ENCODE measurements at regions not wholly inside any gene's neighbourhood (a gene's known extent, or its start where the extent isn't known, plus 50 kb on each side); places are given as distances from the start of the nearest gene placed in this dataset.

GRCh38 chr7:69457595-69458504, 140.4 kb upstream of the AUTS2 start:
- Histone ChIP-seq H3K27ac (ENCODE audit: insufficient read depth, low read length, poor library complexity, severe bottlenecking) (no peak overlapping the region), H3K4me1 (ENCODE audit: control insufficient read depth, insufficient read depth, low read length, poor library complexity, severe bottlenecking) (no peaks in the 10 kb centered on the region), H3K36me3 (ENCODE audit: control insufficient read depth, insufficient read depth, low read length) (no peaks in the 10 kb centered on the region), H3K4me3 (ENCODE audit: insufficient read depth, low read depth, low read length, poor library complexity, severe bottlenecking) (no peak overlapping the region), H3K9me3 (ENCODE audit: control insufficient read depth, low read length) (no peaks in the 10 kb centered on the region), H3K27me3 (replicated peaks; ENCODE audit: control insufficient read depth, insufficient read depth, low read length, poor library complexity, severe bottlenecking) (no peaks in the 10 kb centered on the region)
- no peak for DNase-seq

DNA sequence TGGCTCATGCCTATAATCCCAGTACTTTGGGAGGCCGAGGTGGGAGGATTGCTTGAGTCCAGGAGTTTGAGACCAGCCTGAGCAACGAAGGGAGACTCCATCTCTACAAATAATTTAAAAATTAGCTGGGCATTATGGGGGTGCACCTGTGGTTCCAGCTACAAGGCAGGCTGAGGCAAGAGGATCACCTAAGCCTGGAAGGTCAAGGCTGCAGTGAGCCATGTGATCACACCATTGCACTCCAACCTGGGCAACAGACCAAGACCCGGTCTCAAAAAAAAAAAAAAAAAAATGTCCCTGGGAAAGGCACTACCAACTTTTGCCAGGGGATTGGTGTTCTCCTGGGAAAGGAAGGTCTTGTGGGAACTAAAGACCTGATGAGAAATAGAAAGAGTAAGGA, 134.2 kb upstream of the AUTS2 start:
- Histone ChIP-seq H3K4me3 (ENCODE audit: insufficient read depth, low read depth, low read length, poor library complexity, severe bottlenecking) (no peak overlapping the region), H3K27ac (ENCODE audit: insufficient read depth, low read length, poor library complexity, severe bottlenecking) (no peak overlapping the region), H3K9me3 (ENCODE audit: control insufficient read depth, low read length) (no peaks in the 10 kb centered on the region), H3K36me3 (ENCODE audit: control insufficient read depth, insufficient read depth, low read length) (no peaks in the 10 kb centered on the region), H3K4me1 (ENCODE audit: control insufficient read depth, insufficient read depth, low read length, poor library complexity, severe bottlenecking) (no peaks in the 10 kb centered on the region), H3K27me3 (replicated peaks; ENCODE audit: control insufficient read depth, insufficient read depth, low read length, poor library complexity, severe bottlenecking) (no peaks in the 10 kb centered on the region)
- DNase-seq, result no peak

DNA sequence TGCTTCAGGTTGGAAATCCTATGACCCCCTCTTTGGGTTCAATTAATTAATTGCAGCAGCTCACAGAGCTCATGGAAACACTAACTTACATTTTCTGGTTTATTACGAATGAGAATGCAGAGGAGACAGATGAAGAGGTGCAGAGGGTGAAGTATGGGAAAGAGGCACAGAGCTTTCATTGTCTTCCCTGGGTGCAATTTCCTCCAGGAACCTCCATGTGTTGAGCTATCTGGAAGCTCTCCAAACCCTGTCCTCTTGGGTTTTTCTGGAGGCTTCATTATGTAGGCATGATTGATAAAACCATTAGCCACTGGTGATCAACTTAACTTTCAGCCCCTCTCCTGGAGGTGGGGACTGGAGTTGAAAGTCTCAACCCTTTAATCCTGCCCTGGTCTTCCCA, 133.0 kb upstream of the AUTS2 start:
- Histone ChIP-seq H3K27ac (ENCODE audit: insufficient read depth, low read length, poor library complexity, severe bottlenecking) (no peak overlapping the region), H3K4me3 (ENCODE audit: insufficient read depth, low read depth, low read length, poor library complexity, severe bottlenecking) (no peak overlapping the region), H3K27me3 (replicated peaks; ENCODE audit: control insufficient read depth, insufficient read depth, low read length, poor library complexity, severe bottlenecking) (no peaks in the 10 kb centered on the region), H3K4me1 (ENCODE audit: control insufficient read depth, insufficient read depth, low read length, poor library complexity, severe bottlenecking) (no peaks in the 10 kb centered on the region), H3K9me3 (ENCODE audit: control insufficient read depth, low read length) (no peaks in the 10 kb centered on the region), H3K36me3 (ENCODE audit: control insufficient read depth, insufficient read depth, low read length) (no peaks in the 10 kb centered on the region)
- no peak for DNase-seq

GRCh38 chr7:69467826-69468225, 130.4 kb upstream of the AUTS2 start:
- no peaks in the 10 kb centered on the region for H3K9me3 ChIP-seq (ENCODE audit: control insufficient read depth, low read length)
- no peak overlapping the region for H3K4me3 ChIP-seq (ENCODE audit: insufficient read depth, low read depth, low read length, poor library complexity, severe bottlenecking)
- H3K36me3 ChIP-seq (ENCODE audit: control insufficient read depth, insufficient read depth, low read length), result no peaks in the 10 kb centered on the region
- no peak for DNase-seq
- no peaks in the 10 kb centered on the region for H3K4me1 ChIP-seq (ENCODE audit: control insufficient read depth, insufficient read depth, low read length, poor library complexity, severe bottlenecking)
- H3K27ac ChIP-seq (ENCODE audit: insufficient read depth, low read length, poor library complexity, severe bottlenecking), result no peak overlapping the region
- H3K27me3 ChIP-seq (replicated peaks; ENCODE audit: control insufficient read depth, insufficient read depth, low read length, poor library complexity, severe bottlenecking), result no peaks in the 10 kb centered on the region

- H3K27me3 ChIP-seq (replicated peaks; ENCODE audit: control insufficient read depth, insufficient read depth, low read length, poor library complexity, severe bottlenecking), result no peaks in the 10 kb centered on the region
- no peak overlapping the region for H3K4me3 ChIP-seq (ENCODE audit: insufficient read depth, low read depth, low read length, poor library complexity, severe bottlenecking)
- DNase-seq, result no peak
- no peak overlapping the region for H3K27ac ChIP-seq (ENCODE audit: insufficient read depth, low read length, poor library complexity, severe bottlenecking)
- H3K4me1 ChIP-seq (ENCODE audit: control insufficient read depth, insufficient read depth, low read length, poor library complexity, severe bottlenecking), result no peaks in the 10 kb centered on the region
- H3K9me3 ChIP-seq (ENCODE audit: control insufficient read depth, low read length), result no peaks in the 10 kb centered on the region
- H3K36me3 ChIP-seq (ENCODE audit: control insufficient read depth, insufficient read depth, low read length), result no peaks in the 10 kb centered on the region
Observed at GRCh38 chr7:69476416-69476815, 121.9 kb upstream of the AUTS2 start.

GRCh38 chr7:69482676-69483075, 115.6 kb upstream of the AUTS2 start:
- no peaks in the 10 kb centered on the region for H3K36me3 ChIP-seq (ENCODE audit: control insufficient read depth, insufficient read depth, low read length)
- no peak overlapping the region for H3K27ac ChIP-seq (ENCODE audit: insufficient read depth, low read length, poor library complexity, severe bottlenecking)
- H3K4me1 ChIP-seq (ENCODE audit: control insufficient read depth, insufficient read depth, low read length, poor library complexity, severe bottlenecking), result no peaks in the 10 kb centered on the region
- no peaks in the 10 kb centered on the region for H3K27me3 ChIP-seq (replicated peaks; ENCODE audit: control insufficient read depth, insufficient read depth, low read length, poor library complexity, severe bottlenecking)
- no peaks in the 10 kb centered on the region for H3K9me3 ChIP-seq (ENCODE audit: control insufficient read depth, low read length)
- DNase-seq, result no peak
- no peak overlapping the region for H3K4me3 ChIP-seq (ENCODE audit: insufficient read depth, low read depth, low read length, poor library complexity, severe bottlenecking)

- Histone ChIP-seq H3K4me1 (ENCODE audit: control insufficient read depth, insufficient read depth, low read length, poor library complexity, severe bottlenecking) (no peaks in the 10 kb centered on the region), H3K27me3 (replicated peaks; ENCODE audit: control insufficient read depth, insufficient read depth, low read length, poor library complexity, severe bottlenecking) (no peaks in the 10 kb centered on the region), H3K9me3 (ENCODE audit: control insufficient read depth, low read length) (no peaks in the 10 kb centered on the region), H3K4me3 (ENCODE audit: insufficient read depth, low read depth, low read length, poor library complexity, severe bottlenecking) (no peak overlapping the region), H3K36me3 (ENCODE audit: control insufficient read depth, insufficient read depth, low read length) (no peaks in the 10 kb centered on the region), H3K27ac (ENCODE audit: insufficient read depth, low read length, poor library complexity, severe bottlenecking) (no peak overlapping the region)
- DNase-seq, result no peak
Observed at GRCh38 chr7:69489533-69489932, 108.7 kb upstream of the AUTS2 start.

DNA sequence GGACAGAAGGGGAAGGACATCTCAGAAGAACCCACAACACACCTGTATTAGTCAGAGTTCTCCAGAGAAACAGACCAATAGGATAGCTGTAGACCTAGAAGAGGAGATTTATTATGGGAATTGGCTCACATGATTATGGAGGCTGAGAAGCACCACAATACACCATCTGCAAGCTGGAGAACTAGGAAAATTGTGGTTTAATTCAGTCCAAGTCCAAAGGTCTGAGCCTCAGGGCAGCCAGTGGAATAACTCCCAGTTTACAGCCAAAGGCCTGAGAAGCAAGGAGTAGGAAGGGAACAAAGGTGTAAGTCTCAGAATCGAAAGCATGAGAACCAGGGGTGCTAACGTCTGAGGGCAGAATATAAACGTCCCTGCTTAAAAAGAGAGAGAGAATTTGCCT, 99.6 kb upstream of the AUTS2 start:
- DNase-seq, result no peak
- no peaks in the 10 kb centered on the region for H3K27me3 ChIP-seq (replicated peaks; ENCODE audit: control insufficient read depth, insufficient read depth, low read length, poor library complexity, severe bottlenecking)
- H3K9me3 ChIP-seq (ENCODE audit: control insufficient read depth, low read length), result no peaks in the 10 kb centered on the region

GRCh38 chr7:69502358-69502757, 95.9 kb upstream of the AUTS2 start:
- Histone ChIP-seq H3K4me1 (ENCODE audit: control insufficient read depth, insufficient read depth, low read length, poor library complexity, severe bottlenecking) (no peaks in the 10 kb centered on the region), H3K27me3 (replicated peaks; ENCODE audit: control insufficient read depth, insufficient read depth, low read length, poor library complexity, severe bottlenecking) (no peaks in the 10 kb centered on the region), H3K4me3 (ENCODE audit: insufficient read depth, low read depth, low read length, poor library complexity, severe bottlenecking) (no peak overlapping the region), H3K36me3 (ENCODE audit: control insufficient read depth, insufficient read depth, low read length) (no peaks in the 10 kb centered on the region), H3K27ac (ENCODE audit: insufficient read depth, low read length, poor library complexity, severe bottlenecking) (no peak overlapping the region), H3K9me3 (ENCODE audit: control insufficient read depth, low read length) (no peaks in the 10 kb centered on the region)
- DNase-seq, result no peak

More for the DNA sequence above, 99.6 kb upstream of the AUTS2 start:
- Histone ChIP-seq H3K36me3 (ENCODE audit: control insufficient read depth, insufficient read depth, low read length) (no peaks in the 10 kb centered on the region), H3K4me1 (ENCODE audit: control insufficient read depth, insufficient read depth, low read length, poor library complexity, severe bottlenecking) (no peaks in the 10 kb centered on the region), H3K4me3 (ENCODE audit: insufficient read depth, low read depth, low read length, poor library complexity, severe bottlenecking) (no peak overlapping the region), H3K27ac (ENCODE audit: insufficient read depth, low read length, poor library complexity, severe bottlenecking) (no peak overlapping the region)

GRCh38 chr7:69504733-69505420, 93.4 kb upstream of the AUTS2 start:
- H3K36me3 ChIP-seq (ENCODE audit: control insufficient read depth, insufficient read depth, low read length), result no peaks in the 10 kb centered on the region
- no peaks in the 10 kb centered on the region for H3K27me3 ChIP-seq (replicated peaks; ENCODE audit: control insufficient read depth, insufficient read depth, low read length, poor library complexity, severe bottlenecking)
- DNase-seq, result no peak
- no peak overlapping the region for H3K4me3 ChIP-seq (ENCODE audit: insufficient read depth, low read depth, low read length, poor library complexity, severe bottlenecking)
- H3K4me1 ChIP-seq (ENCODE audit: control insufficient read depth, insufficient read depth, low read length, poor library complexity, severe bottlenecking), result no peaks in the 10 kb centered on the region
- no peak overlapping the region for H3K27ac ChIP-seq (ENCODE audit: insufficient read depth, low read length, poor library complexity, severe bottlenecking)
- H3K9me3 ChIP-seq (ENCODE audit: control insufficient read depth, low read length), result no peaks in the 10 kb centered on the region
